Stimulated activated CD4-positive, alpha-beta T cell treated with anti-CD3 and anti-CD28 coated beads, Interleukin-15, amount 100 ng/mL, for 1 hour (primary cell): ENCODE measurements at regions not wholly inside any gene's neighbourhood (a gene's known extent, or its start where the extent isn't known, plus 50 kb on each side); places are given as distances from the start of the nearest gene placed in this dataset.

Experiments used
- DNase-seq, 2 donors: peaks; one replicate each; pipeline ENCODE4 v3.0.0-alpha.2; 2020; ENCODE audit warnings: low read depth in 1 of 2, low spot score in 1 of 2

DNA sequence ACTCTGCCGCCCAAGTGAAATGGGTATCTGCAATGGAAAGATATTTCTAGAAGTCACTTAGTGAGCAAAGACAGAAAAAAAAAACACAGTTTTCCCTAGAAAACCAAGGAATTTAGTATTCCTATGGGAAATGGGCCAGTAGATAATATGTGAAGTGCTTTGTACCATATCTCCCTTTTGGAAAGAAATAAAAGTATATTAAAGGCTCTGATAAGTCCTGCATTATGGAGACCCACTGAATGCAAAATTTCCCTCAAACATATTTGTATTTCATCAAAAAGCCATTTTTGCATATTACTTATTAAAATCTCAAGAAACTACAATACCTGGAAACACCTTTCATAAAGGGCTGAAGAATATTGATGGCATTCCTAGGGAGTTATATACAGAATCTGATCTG is 51.6 kb upstream of the DYNLRB2 start:
- DNase-seq, result no peak

DNA sequence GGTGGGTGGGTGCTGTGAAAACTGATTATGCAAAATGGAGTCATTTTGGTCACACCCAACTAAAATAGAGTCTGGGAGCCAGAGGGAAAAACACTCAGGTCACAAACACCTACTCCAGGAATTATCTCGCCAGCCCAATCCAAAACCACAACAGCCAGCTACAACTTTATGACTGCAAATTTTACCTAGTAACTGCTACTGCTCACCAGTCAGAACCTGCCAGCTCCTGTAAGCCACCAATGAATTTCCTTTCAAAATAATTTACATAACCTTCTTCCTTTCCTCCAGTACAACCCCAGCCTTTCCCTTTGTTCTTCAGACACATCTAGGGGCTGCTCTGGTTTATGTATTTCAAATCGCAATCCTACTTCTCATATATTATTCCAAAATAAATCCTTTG is 52.6 kb upstream of the DYNLRB2 start:
- DNase-seq, result no peak

- no peak for DNase-seq
Measured at GRCh38 chr16:80480664-80481063, 60.1 kb upstream of the DYNLRB2 start.

DNA sequence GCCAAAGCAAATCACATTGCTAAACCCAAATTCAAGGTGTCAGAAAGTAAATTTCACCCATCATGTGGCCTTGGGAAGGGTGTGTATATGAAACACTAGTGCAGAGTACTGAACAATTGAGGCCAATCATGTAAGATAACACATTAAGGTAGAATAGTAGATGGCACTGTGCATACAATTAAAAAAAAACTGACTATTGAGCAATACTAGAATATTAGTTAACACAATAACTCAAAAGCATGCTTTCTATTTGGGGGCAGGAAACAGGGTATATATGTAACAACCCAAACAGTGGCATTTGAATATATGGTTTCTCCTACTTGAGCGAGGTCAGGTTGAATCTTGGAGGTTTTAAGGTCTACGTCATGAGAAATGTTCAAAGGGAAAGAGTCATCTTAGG is 63.0 kb upstream of the DYNLRB2 start:
- no peak for DNase-seq

GRCh38 chr16:80468029-80468428 is 72.8 kb upstream of the DYNLRB2 start:
- DNase-seq, result no peak

GRCh38 chr16:80466024-80466987 is 74.5 kb upstream of the DYNLRB2 start:
- DNase-seq, result peak; percentile 22 to 23

- no peak for DNase-seq
Measured at GRCh38 chr16:80463751-80464495, 76.9 kb upstream of the DYNLRB2 start.

- no peak for DNase-seq
Measured at GRCh38 chr16:80463326-80463725, 77.5 kb upstream of the DYNLRB2 start.

GRCh38 chr16:80462917-80463316 is 77.9 kb upstream of the DYNLRB2 start:
- no peak for DNase-seq

GRCh38 chr16:80460988-80461387 is 79.8 kb upstream of the DYNLRB2 start:
- DNase-seq, result no peak

- no peak for DNase-seq
Measured at GRCh38 chr16:80459966-80460365, 80.8 kb upstream of the DYNLRB2 start.

GRCh38 chr16:80459331-80459777 is 81.4 kb upstream of the DYNLRB2 start:
- DNase-seq, result no peak

DNA sequence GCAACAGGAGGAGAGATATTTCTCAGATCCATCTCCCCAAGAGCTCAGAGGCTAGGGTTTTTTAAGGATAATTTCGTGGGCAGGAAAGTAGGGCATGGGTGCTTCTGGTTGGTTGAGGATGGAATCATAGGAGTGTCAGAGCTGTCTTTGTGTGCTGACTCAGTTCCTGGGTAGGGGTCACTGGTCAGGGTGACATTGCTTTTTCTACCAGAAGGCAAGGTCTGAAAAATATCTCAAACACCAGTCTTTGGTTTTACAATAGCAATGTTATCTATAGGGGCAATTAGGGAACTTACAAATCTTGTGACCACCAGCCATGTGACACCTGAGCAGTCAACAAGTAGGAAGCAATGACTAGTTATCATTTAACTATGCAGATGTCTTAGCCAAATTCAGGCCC is 82.9 kb upstream of the DYNLRB2 start:
- DNase-seq, result no peak

DNA sequence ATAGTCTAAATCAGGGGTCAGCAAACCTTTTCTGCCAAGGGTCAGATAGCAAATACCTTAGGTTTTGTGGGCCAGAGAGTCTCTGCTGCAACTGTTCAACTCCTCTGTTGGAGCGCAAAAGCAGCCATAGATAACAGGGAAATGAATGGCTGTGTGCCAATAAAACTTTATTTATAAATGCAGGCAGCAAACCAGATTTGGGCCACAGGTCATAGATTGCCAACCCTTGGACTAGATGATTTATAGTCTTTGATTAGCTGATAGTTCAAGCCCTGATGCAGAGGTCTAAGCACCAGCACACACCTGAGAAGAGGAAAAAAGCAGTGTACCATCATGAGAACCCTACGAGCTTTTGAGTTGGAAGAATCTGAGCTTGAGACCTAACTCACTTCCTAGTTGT is 86.0 kb upstream of the DYNLRB2 start:
- no peak for DNase-seq

DNA sequence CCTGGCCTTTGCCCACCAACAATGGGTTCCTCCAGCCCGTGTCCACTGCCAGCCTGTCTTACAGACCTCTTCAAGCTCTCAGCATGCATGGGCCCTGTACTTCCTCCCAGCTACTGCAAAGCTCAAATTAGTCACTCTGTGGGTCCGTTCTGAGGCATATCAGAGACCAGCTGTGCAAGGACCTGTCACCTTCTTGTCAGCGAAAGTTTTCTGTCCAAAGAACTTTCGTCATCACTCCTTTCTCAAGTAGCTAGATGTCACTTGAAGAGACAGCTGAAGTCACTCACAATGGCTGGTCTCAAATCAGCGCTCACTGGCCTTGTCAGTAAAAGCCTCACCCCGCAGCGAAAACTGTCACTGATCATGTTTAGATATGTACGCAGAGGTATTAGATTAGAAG is 91.4 kb upstream of the DYNLRB2 start:
- no peak for DNase-seq

GRCh38 chr16:80447241-80447640 is 93.6 kb upstream of the DYNLRB2 start:
- no peak for DNase-seq

- no peak for DNase-seq
Measured at GRCh38 chr16:80442779-80443178, 98.0 kb upstream of the DYNLRB2 start.

DNA sequence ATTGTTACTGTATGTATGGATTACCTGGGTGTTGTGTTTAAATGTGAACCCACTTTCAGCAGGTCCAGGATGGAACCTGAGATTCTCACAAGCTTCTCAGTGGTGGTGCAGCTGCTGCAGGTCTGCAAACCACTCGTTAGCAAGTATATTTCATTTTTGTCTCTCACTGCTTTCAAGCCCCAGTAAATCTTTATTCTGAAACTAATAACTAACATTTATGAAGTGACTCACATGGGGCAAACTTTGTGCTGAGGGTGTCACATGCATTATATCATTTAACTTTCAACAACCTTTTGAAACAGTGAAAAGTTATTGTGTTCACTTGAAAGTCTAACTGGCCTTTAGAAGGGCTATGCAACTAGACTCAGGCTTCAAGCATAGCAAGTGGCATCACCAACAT is 98.9 kb upstream of the DYNLRB2 start:
- no peak for DNase-seq

DNA sequence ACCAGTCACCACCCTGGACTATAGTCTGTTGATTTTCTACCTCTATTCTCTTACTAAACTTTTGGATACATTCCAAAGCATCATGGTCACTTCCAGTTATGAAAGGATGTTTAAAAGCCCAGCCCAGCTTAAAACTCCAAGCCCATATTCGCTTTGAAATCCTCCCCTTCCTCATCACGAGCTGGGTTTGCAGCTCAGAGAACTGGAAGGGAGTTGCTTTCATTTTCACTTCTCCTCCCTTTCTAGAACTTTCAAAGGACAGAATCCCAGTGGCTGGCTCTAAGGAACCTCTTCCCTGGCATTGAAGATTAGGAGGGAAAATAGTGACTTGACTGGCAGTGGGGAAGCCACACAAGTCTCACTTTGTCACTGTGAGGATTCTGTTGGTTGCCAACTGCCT is 100.1 kb upstream of the DYNLRB2 start:
- DNase-seq, result no peak

GRCh38 chr16:80437707-80438106 is 103.1 kb upstream of the DYNLRB2 start:
- DNase-seq, result no peak

DNA sequence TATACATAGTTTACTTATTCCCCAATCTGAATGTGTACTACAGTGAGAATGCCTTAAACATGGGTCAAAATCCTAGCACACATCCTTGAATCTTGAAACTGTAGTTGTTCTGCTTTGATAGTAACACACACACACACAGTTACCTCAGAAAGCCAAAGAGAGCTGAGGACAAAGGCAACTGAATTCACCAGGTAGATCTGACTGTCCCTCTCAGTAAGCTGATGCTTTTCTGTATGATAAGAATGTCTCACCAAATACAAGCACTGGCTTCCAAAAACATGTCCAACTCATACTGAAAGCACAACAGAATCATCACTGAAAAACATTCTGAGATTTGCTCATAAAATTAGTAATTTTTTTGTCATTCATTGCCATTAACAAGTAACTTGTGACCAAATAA is 104.3 kb upstream of the DYNLRB2 start:
- no peak for DNase-seq

GRCh38 chr16:80433623-80434022 is 107.2 kb upstream of the DYNLRB2 start:
- no peak for DNase-seq
